HG03520 (cell line): ENCODE measurements at regions not wholly inside any gene's neighbourhood (a gene's known extent, or its start where the extent isn't known, plus 50 kb on each side); places are given as distances from the start of the nearest gene placed in this dataset.

ENCODE experiments used
- ATAC-seq: cut with Tn5 transposase; IDR thresholded peaks from one replicate; pipeline ENCODE4 v1.9.1; 2021; ENCODE audit warnings: mild to moderate bottlenecking, moderate library complexity; ENCODE audit not compliant: unreplicated experiment

DNA sequence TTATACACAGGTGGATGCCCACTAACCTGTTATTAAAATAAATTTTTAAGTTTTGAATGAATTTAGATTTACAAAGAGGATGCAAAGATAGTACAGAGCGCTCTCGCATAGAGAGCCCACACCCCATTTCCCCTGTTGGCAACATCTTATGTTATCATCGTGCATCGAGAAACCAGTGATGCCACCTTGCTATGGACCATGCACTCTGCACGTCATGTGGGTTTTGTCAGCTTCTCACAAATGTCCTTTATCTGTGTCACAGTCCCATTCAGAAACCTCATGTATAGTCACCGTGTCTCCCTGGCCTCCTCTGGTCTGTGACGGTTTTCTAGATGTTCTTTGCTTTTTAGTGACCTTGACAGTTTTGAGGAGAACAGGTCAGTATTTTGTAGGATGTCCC, 60.0 kb downstream of the ING1 start:
- no peak for ATAC-seq

- ATAC-seq = no peak
Measured at GRCh38 chr13:110774051-110774450, 60.6 kb downstream of the ING1 start.

GRCh38 chr13:110774490-110774889, 61.0 kb downstream of the ING1 start:
- no peak for ATAC-seq

GRCh38 chr13:110775576-110775975, 62.1 kb downstream of the ING1 start:
- ATAC-seq = no peak

- no peak for ATAC-seq
Measured at GRCh38 chr13:110777251-110777820, 63.8 kb downstream of the ING1 start.

DNA sequence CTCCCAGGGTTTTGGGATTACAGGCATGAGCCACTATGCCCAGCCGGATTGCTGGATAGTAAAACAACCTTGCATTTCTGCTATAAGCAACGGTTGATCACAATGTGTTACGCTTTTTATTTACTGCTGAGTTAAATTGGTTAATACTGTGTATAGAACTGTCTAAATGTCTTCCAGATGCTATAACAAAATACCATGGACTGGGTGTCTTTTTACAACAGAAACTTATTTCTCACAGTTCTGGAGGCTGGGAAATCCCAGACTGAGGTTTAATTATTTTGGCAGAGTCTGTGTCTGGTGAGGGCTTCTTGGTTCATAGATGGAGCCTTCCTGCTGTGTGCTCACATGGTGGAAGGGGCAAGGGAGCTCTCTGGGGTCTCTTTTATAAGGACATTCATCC, 65.5 kb downstream of the ING1 start:
- no peak for ATAC-seq

DNA sequence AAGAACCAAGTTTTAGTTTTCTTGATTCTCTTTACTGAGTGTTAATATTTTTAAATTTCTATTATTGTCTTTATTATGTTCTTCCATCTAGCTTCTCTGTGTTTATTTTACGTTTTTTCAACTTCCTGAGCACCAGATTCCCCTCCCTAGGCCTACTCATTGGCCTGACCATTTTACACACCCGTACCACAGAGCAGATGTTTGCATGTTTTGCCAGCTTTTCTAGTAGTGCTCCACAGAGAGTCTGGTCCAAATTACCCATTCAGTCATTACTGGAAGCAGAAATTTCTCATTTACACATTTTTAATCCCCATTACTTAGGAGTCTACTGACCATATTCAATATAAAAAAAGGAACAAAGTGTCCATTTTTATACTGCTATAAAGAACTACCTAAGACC, 66.9 kb downstream of the ING1 start:
- no peak for ATAC-seq

DNA sequence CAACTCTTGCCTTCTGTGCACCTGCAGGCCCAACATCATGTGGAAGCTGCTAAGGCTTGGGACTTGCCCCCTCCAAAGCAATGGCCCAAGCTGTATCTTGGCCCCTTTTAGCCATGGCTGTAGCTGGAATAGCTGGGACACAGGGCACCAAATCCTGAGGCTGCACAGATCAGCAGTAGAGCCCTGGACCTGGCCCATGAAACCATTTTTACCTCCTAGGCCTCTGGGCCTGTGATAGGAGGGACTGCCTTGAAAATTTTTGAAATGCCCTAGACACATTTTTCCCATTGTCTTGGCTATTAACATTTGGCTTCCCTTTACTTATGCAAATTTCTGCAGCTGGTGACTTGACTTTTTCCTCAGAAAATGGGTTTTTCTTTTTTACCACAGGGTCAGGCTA, 68.7 kb downstream of the ING1 start:
- no peak for ATAC-seq

DNA sequence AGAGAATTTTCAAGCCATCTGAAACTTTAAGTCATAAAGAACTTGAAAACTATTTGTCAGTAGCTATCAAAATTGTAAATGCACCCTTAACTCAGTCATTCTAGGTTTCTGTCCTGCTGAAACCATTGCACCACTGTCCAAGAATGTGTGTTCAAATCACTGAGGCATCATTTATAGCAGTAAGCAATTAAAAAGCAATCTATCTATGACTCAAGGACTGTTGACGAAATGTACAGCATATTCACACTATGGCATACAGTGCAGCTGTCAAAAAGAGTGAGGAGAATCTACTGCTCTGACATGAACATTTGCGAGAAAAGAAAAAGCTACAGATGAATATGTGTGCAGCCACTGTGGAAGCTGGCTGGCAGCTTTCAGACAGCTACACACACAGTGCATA, 71.2 kb downstream of the ING1 start:
- no peak for ATAC-seq

- no peak for ATAC-seq
Measured at GRCh38 chr13:110788778-110789177, 75.3 kb downstream of the ING1 start.

DNA sequence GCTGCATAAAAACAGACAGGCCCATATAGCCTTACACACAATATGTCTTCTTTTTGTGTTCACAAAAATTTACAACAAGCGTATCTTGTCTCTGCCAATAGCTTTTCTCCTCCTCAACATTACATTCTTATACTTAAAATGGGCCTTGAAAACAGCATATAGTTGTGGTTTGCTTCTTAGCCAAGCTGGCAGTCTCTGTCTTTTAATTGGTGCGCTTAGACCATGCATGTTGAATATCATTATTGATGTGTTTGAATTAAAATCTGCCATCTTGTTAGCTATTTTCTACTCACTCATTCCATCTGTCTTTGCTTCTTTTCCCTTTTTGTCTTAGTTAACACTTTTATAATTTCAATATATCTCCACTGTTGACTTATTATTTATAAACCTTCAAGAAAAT, 76.4 kb downstream of the ING1 start:
- ATAC-seq = no peak

- no peak for ATAC-seq
Measured at GRCh38 chr13:110790371-110790770, 76.9 kb downstream of the ING1 start.

- ATAC-seq = no peak
Measured at GRCh38 chr13:110794209-110794608, 80.7 kb downstream of the ING1 start.

GRCh38 chr13:110797230-110797877, 83.9 kb downstream of the ING1 start:
- ATAC-seq = no peak

GRCh38 chr13:110798081-110798994, 84.8 kb downstream of the ING1 start:
- ATAC-seq = no peak

- ATAC-seq = no peak
Measured at GRCh38 chr13:110799246-110800236, 86.0 kb downstream of the ING1 start.

- ATAC-seq = no peak
Measured at GRCh38 chr13:110801044-110801443, 87.5 kb downstream of the ING1 start.

DNA sequence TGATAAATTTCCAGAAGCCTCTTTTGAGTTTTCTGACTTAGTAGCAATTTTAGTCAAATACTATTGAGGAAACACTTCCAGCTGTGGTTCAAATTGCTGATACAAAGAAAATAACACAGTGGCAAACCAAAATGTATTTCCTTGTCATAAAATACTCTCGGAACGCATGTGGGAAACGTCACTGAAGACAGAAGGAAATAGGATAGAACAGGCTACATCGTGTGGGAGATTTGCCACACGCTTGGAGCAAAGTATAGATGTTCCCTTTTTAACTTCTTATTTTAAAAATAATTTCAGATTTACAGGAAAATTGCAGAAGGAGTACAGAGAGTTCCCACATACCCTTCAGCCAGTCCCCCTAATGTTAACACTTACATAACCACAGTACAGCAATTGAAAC, 88.8 kb downstream of the ING1 start:
- ATAC-seq = no peak

- ATAC-seq = no peak
Measured at GRCh38 chr13:110806636-110807035, 93.1 kb downstream of the ING1 start.

GRCh38 chr13:110807546-110807945, 94.0 kb downstream of the ING1 start:
- ATAC-seq = no peak

GRCh38 chr13:110808138-110808537, 94.6 kb downstream of the ING1 start:
- no peak for ATAC-seq
